CD4-positive, alpha-beta T cell (primary cell): ENCODE measurements at regions not wholly inside any gene's neighbourhood (a gene's known extent, or its start where the extent isn't known, plus 50 kb on each side); places are given as distances from the start of the nearest gene placed in this dataset.

Source experiments
- ATAC-seq: fragments of 200-7000 bp; cut with Tn5 transposase; one replicate; pipeline ENCODE4 v1.10.0; 2022; ENCODE audit warnings: mild to moderate bottlenecking; ENCODE audit not compliant: poor library complexity
- CTCF ChIA-PET: fragments of 350-600 bp; sonication (Branson Sonifier 250); formaldehyde crosslinking; loops from one replicate; lab custom pipeline; 2021; ENCODE audit warnings: antibody characterized with exemption, inconsistent platforms; lab: Charles Lee
- POLR2A ChIA-PET: fragments of 350-600 bp; sonication (Branson Sonifier 250); formaldehyde crosslinking; loops from one replicate; lab custom pipeline; 2021; ENCODE audit warnings: antibody characterized with exemption, inconsistent platforms; lab: Charles Lee
- DNase-seq, 14 experiments: peaks; one replicate each; pipeline ENCODE4 v3.0.0-alpha.2; 2013 to 2020; ENCODE audit warnings: mixed read lengths in 2 of 14
- H3K27ac ChIP-seq, 2 donors: one replicate each; pipeline versions ENCODE4 v1.5.1 to v1.7.0; 2013; ENCODE audit warnings: low read length in 2 of 2, low read depth in 1 of 2, mild to moderate bottlenecking in 1 of 2
- H3K27me3 ChIP-seq, 2 experiments: 1 replicate in 1 of 2; 2 replicates in 1 of 2; pipeline versions ENCODE4 v1.6.1 to v1.7.0; 2013; ENCODE audit warnings: low read length in 2 of 2, control low read depth in 1 of 2, mild to moderate bottlenecking in 1 of 2, moderate library complexity in 1 of 2; ENCODE audit not compliant: insufficient read depth in 2 of 2, control insufficient read depth in 1 of 2
- H3K36me3 ChIP-seq: one replicate; pipeline ENCODE4 v1.6.1; 2013; ENCODE audit warnings: low read length, control low read depth; ENCODE audit not compliant: insufficient read depth
- H3K4me1 ChIP-seq: one replicate; pipeline ENCODE4 v1.6.1; 2013; ENCODE audit warnings: low read length, control low read depth; ENCODE audit not compliant: insufficient read depth
- H3K4me3 ChIP-seq: one replicate; pipeline ENCODE4 v1.5.1; 2013; ENCODE audit warnings: mild to moderate bottlenecking, low read length, moderate library complexity
- H3K9me3 ChIP-seq, 2 experiments: 1 replicate in 1 of 2; 2 replicates in 1 of 2; pipeline versions ENCODE4 v1.6.1 to v1.7.0; 2013; ENCODE audit warnings: low read length in 2 of 2, mild to moderate bottlenecking in 2 of 2, control low read depth in 1 of 2, moderate library complexity in 1 of 2; ENCODE audit not compliant: control insufficient read depth in 1 of 2, insufficient read depth in 1 of 2
- H3K27ac Mint-ChIP-seq: one replicate; pipeline ENCODE4 v1.8.0; 2020; ENCODE audit warnings: mixed read lengths
- H3K27me3 Mint-ChIP-seq: one replicate; pipeline ENCODE4 v1.8.0; 2021; ENCODE audit warnings: mixed read lengths
- H3K36me3 Mint-ChIP-seq: one replicate; pipeline ENCODE4 v1.8.0; 2021; ENCODE audit warnings: low read depth, mixed read lengths
- H3K4me1 Mint-ChIP-seq: one replicate; pipeline ENCODE4 v1.8.0; 2021; ENCODE audit warnings: low read depth, mixed read lengths
- H3K4me3 Mint-ChIP-seq: one replicate; pipeline ENCODE4 v1.8.0; 2020; ENCODE audit warnings: mild to moderate bottlenecking, mixed read lengths
- H3K9me3 Mint-ChIP-seq: one replicate; pipeline ENCODE4 v1.8.0; 2020; ENCODE audit warnings: mixed read lengths
- CTCF ChIP-seq: fragments of 200-600 bp; IDR thresholded peaks from one replicate; pipeline ENCODE4 v1.8.0; 2022; ENCODE audit warnings: antibody characterized with exemption, mild to moderate bottlenecking
- intact Hi-C, 2 experiments: fragments of 100-400 bp; cut with DNase I in 1 of 2; cut with micrococcal nuclease in 1 of 2; formaldehyde crosslinking; loops; one replicate each; pipeline versions ENCODE4 v1.15.1 to v1.9.0; 2023 to 2025; cut with DNase I, micrococcal nuclease

DNA sequence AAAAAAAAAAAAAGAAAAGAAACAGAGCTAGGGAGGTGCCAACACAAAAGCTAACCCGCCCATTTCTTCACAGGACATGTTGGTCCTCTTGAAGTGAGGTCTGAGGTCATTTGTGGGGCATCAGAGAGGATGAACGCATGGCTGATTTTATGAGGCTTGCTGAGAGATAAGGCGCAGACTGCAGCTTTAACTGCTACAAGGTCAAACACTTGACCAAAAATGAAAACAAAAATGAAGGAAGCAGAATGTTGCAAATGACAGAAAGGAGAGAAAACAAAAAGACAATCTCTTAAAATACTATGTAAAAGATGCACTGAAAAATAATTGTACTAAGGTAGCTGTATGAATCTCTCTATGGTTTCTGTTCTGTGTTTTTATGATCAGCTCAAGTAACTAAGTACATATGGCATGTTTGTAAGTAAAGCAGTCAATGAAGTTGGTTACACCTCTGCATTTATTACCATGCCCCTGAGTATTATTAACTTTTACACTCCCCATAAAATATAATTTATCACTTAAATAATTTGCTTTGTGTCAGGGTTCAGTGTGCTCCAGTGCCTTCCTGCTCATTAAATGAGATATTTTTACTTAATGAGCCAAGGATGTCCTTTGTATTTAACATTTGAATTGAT is 249.1 kb upstream of the NR5A2 start:
- ATAC-seq = no peak
- H3K4me1 ChIP-seq = no peaks in the 10 kb centered on the region
- POLR2A ChIA-PET = no interaction called here
- no peak overlapping the region for H3K27ac Mint-ChIP-seq
- H3K27me3 ChIP-seq = no peaks in the 10 kb centered on the region
- TF ChIP-seq CTCF = no peak
- H3K4me1 Mint-ChIP-seq = no peaks in the 10 kb centered on the region
- no peak overlapping the region for H3K4me3 Mint-ChIP-seq
- H3K4me3 ChIP-seq = no peak overlapping the region
- intact Hi-C loops = no loop called here
- H3K36me3 ChIP-seq = no peaks in the 10 kb centered on the region
- DNase-seq = no peak
- no peaks in the 10 kb centered on the region for H3K9me3 Mint-ChIP-seq
- CTCF ChIA-PET = no interaction called here
- H3K9me3 ChIP-seq = no peaks in the 10 kb centered on the region
- H3K27ac ChIP-seq = no peak overlapping the region
- H3K36me3 Mint-ChIP-seq = no peaks in the 10 kb centered on the region
- peaks cover 4% of the 10 kb centered on the region for H3K27me3 Mint-ChIP-seq

DNA sequence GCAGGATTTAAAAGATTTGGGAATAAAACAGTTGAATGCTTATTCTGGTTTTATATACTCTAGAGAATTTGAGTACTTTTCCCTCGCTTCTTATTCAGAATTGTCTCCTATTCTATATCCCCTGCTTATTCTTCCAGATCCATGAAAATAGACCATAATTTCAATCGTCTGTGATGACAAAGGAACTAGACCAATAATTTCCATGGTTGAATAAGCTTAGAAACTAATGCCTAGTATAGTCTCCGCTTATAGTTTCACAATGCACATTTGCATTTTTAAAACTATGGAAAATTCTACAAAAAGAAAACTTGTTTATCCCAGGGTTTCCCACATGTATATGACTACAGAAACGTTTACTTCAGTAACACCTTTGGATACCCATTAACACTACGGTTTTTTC is 247.4 kb upstream of the NR5A2 start:
- no peaks in the 10 kb centered on the region for H3K9me3 ChIP-seq

GRCh38 chr1:199780948-199781670 is 246.4 kb upstream of the NR5A2 start:
- CTCF ChIA-PET = no interaction called here
- H3K27me3 Mint-ChIP-seq = no peaks in the 10 kb centered on the region
- H3K27me3 ChIP-seq = no peaks in the 10 kb centered on the region

More for the DNA sequence above, 247.4 kb upstream of the NR5A2 start:
- POLR2A ChIA-PET = no interaction called here
- no peaks in the 10 kb centered on the region for H3K36me3 ChIP-seq
- H3K4me3 ChIP-seq = no peak overlapping the region
- H3K36me3 Mint-ChIP-seq = no peaks in the 10 kb centered on the region
- intact Hi-C loops = no loop called here
- DNase-seq (no peak), ATAC-seq (no peak)
- TF ChIP-seq CTCF = no peak
- H3K27me3 ChIP-seq = no peaks in the 10 kb centered on the region
- no peaks in the 10 kb centered on the region for H3K27me3 Mint-ChIP-seq
- H3K4me1 ChIP-seq = no peaks in the 10 kb centered on the region
- no peak overlapping the region for H3K27ac Mint-ChIP-seq
- no peaks in the 10 kb centered on the region for H3K4me1 Mint-ChIP-seq
- CTCF ChIA-PET = no interaction called here
- H3K27ac ChIP-seq = no peak overlapping the region
- H3K4me3 Mint-ChIP-seq = no peak overlapping the region
- no peaks in the 10 kb centered on the region for H3K9me3 Mint-ChIP-seq

More at GRCh38 chr1:199780948-199781670, 246.4 kb upstream of the NR5A2 start:
- no peak for TF ChIP-seq CTCF
- H3K4me3 ChIP-seq = no peak overlapping the region
- intact Hi-C loops = no loop called here
- POLR2A ChIA-PET = no interaction called here
- no peak overlapping the region for H3K4me3 Mint-ChIP-seq
- H3K36me3 Mint-ChIP-seq = no peaks in the 10 kb centered on the region
- DNase-seq (no peak), ATAC-seq (no peak)
- no peaks in the 10 kb centered on the region for H3K36me3 ChIP-seq
- H3K9me3 ChIP-seq = no peaks in the 10 kb centered on the region
- H3K27ac ChIP-seq = no peak overlapping the region
- no peaks in the 10 kb centered on the region for H3K9me3 Mint-ChIP-seq
- H3K4me1 ChIP-seq = no peaks in the 10 kb centered on the region
- H3K27ac Mint-ChIP-seq = no peak overlapping the region
- no peaks in the 10 kb centered on the region for H3K4me1 Mint-ChIP-seq
